AG09309 (cell line): ENCODE measurements at regions not wholly inside any gene's neighbourhood (a gene's known extent, or its start where the extent isn't known, plus 50 kb on each side); places are given as distances from the start of the nearest gene placed in this dataset.
"Not testable (repeated sequence)": the region's sequence is repeated elsewhere in the genome, so short reads cannot be mapped to it uniquely, and the experiment has no call there.

Experiments used
- DNase-seq: peaks from one replicate; pipeline ENCODE4 v3.0.0-alpha.2; 2010; ENCODE audit warnings: low read depth
- H3K4me3 ChIP-seq: 2 replicates; pipeline ENCODE4 v1.5.1; 2011; ENCODE audit warnings: mild to moderate bottlenecking, low read depth, low read length, moderate library complexity; ENCODE audit not compliant: control insufficient read depth
- TF ChIP-seq, protein P1 (sequence below): IDR thresholded peaks from 2 replicates; pipeline ENCODE4 v1.5.1; 2011; ENCODE audit warnings: mild to moderate bottlenecking, low read depth, low read length, inconsistent platforms; ENCODE audit not compliant: insufficient read depth, control insufficient read depth; ENCODE audit errors: missing control alignments

DNA sequence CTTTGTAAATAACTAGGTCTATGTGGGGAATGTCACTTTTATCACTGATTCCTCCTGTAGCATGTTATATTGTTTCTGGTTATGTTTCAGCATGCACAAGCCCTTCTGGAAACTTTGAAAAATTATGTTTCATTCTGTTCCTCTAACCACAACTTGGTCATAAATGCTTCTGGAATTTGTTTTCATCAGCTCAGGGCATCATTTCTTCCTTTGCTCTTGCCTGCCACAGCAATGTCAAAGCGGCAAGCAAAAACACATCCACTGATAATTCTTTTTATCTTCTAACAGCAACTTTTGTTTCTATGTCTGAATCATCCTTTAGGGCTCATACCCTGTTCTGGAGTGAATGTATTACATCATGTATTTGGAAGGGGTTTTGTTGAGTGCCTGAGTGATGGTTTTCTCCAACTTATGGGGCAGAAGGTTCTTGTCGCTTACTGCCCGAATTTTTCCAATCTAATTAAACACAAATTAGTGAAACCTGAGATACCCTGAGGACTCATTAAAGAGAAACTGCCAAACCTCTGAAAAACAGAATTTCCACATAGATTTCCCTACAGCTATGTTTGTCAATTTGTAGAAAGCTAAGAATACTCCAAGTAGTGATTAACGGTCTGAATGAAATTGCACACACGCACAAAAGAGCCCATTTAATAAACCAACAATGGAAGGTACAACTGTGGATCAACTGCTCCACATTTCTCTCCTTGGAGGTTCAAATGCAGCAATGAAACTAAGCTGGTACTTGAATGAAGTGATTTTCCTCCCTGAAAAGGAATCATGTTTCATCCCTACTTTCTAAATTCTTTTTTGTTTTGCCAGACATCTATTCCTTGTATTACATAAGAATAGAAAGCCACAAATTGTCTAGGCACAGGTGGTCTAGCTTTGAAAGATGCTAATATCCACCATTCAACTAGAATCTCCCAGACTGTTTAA, 173.5 kb upstream of the KRR1 start:
- TF ChIP-seq, protein P1, sequence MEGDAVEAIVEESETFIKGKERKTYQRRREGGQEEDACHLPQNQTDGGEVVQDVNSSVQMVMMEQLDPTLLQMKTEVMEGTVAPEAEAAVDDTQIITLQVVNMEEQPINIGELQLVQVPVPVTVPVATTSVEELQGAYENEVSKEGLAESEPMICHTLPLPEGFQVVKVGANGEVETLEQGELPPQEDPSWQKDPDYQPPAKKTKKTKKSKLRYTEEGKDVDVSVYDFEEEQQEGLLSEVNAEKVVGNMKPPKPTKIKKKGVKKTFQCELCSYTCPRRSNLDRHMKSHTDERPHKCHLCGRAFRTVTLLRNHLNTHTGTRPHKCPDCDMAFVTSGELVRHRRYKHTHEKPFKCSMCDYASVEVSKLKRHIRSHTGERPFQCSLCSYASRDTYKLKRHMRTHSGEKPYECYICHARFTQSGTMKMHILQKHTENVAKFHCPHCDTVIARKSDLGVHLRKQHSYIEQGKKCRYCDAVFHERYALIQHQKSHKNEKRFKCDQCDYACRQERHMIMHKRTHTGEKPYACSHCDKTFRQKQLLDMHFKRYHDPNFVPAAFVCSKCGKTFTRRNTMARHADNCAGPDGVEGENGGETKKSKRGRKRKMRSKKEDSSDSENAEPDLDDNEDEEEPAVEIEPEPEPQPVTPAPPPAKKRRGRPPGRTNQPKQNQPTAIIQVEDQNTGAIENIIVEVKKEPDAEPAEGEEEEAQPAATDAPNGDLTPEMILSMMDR = no peak
- H3K4me3 ChIP-seq = no peak overlapping the region
- DNase-seq = peak; percentile 85

DNA sequence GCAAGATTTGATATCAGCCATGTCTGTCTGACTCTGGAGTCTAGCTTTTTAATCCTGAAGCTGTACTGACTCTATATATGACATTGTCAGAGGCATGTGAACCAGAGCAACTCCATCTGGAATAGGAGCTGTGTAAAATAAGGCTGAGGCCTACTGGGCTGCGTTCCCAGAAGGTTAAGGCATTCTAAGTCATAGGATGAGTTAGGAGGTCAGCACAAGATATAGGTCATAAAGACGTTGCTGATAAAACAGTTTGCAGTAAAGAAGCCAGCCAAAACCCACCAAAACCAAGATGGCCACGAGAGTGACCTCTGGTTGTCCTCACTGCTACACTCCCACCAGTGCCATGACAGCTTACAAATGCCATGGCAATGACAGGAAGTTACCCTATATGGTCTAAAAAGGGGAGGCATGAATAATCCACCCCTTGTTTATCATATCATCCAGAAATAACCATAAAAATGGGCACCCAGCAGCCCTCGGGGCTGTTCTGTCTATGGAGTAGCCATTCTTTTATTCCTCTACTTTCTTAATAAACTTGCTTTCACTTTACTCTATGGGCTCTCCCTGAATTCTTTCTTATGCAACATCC, 172.7 kb upstream of the KRR1 start:
- H3K4me3 ChIP-seq, DNase-seq: not testable (repeated sequence)

DNA sequence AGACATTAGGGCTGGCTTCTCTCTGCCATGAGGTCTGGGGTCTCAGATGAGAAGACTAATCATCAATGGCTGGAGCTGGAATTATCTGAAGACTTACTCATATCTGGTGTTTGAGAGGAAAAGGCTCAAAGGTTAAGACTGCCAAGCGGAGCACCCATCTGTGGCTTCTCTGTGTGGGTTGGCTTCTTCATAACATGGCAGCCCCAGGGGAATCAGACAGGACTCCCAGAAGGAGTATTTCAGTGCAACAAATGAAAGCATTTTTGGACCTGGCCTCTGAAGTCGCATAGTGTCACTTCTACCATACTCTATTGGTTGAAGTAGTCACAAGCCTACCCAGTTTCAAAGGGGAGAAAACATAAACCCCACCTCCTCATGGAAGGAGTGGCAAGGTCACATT, 171.8 kb upstream of the KRR1 start:
- DNase-seq = no peak
- TF ChIP-seq, protein P1 = no peak
- H3K4me3 ChIP-seq = no peak overlapping the region

DNA sequence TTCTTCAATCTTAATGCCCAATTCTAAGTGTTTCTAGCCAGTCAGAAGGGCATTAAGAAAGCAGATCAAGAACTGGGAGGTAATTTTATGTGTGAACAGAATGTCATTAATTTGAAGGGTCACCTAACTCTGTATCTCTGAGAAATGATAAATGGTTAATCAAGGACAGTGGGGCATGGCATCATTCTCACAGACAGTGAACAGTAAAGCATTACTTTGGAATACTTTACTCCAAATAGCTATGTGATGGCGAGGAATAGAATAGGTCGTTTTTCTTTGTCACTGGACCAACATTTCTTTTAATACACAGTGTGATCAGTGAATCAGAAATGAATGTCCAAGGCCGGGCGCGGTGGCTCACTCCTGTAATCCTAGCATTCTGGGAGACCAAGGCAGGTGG, 166.1 kb upstream of the KRR1 start:
- no peak for DNase-seq
- TF ChIP-seq, protein P1 = no peak
- H3K4me3 ChIP-seq = no peak overlapping the region

DNA sequence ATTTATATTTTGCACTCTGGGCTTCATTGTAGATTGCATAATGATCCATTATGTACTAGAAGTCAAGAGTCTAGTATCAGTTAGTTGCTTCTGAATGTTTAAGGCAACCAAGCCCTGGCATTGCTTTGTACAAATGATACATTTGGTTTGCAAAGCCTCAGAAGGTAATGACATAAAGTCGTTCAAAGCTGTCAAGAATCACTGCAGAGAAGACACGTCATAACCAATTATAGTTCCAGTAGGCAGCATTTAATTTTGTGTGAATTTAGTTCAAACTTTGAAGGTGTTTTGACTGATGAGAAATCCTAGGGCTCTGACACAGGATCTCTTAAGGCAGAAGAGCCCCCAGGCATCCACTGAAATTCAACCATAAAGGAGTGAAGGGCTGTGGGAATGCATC, 163.0 kb upstream of the KRR1 start:
- TF ChIP-seq, protein P1 = no peak
- H3K4me3 ChIP-seq = no peak overlapping the region
- no peak for DNase-seq

DNA sequence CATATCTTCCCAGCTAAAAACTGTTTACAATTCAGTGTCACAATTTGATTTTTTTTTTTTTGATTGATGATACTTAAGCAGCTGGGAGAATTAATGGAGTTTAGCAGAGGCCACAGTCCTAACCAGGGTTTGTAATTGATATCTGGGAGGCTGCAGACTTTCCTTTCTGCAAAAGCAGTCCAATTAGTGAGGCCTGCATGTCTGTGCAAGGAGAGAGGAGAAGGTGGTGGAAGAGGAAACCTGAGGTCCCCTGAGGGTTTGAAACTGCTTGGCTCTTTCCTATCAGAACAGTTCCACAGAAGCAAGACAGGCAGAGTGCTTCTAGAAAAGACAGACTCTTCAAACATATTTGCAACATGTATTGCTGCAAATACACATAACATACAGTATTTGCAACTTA, 160.8 kb upstream of the KRR1 start:
- H3K4me3 ChIP-seq = no peak overlapping the region
- TF ChIP-seq, protein P1 = no peak

DNA sequence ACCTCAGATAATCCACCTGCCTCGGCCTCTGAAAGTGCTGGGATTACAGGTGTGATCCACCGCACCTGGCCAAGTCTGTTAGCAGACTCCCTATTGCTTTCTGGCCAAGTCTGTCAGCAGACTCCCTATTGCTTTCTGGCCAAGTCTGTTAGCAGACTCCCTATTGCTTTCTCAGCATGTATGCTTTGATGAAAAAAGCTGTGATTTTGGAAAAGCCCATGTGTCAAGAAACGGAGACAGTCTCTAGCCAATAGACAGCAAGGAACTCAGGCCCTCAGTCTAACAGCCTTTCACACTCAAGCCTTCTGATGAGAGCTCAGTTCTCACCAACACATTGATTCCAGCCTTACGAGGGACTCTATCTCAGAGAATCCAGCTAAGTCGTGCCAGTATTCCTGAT, 158.8 kb upstream of the KRR1 start:
- no peak overlapping the region for H3K4me3 ChIP-seq
- TF ChIP-seq, protein P1 = no peak
- no peak for DNase-seq

More for the DNA sequence above, 160.8 kb upstream of the KRR1 start:
- no peak for DNase-seq
